HG03378 (cell line): ENCODE measurements at regions not wholly inside any gene's neighbourhood (a gene's known extent, or its start where the extent isn't known, plus 50 kb on each side); places are given as distances from the start of the nearest gene placed in this dataset.

Source experiments
- ATAC-seq: cut with Tn5 transposase; IDR thresholded peaks from one replicate; pipeline ENCODE4 v1.9.1; 2021; ENCODE audit warnings: mild to moderate bottlenecking, moderate library complexity; ENCODE audit not compliant: unreplicated experiment

GRCh38 chr1:95974586-95974985 lies 740.6 kb downstream of the RWDD3 start:
- ATAC-seq, result no peak

GRCh38 chr1:95982711-95983110 lies 738.9 kb upstream of the PTBP2 start:
- ATAC-seq, result no peak

- ATAC-seq, result no peak
Observed at GRCh38 chr1:95983831-95984230, 737.8 kb upstream of the PTBP2 start.

- no peak for ATAC-seq
Observed at GRCh38 chr1:95984798-95985374, 736.7 kb upstream of the PTBP2 start.

GRCh38 chr1:95990033-95990432 lies 731.6 kb upstream of the PTBP2 start:
- no peak for ATAC-seq

GRCh38 chr1:95991787-95992520 lies 729.6 kb upstream of the PTBP2 start:
- ATAC-seq, result no peak

- ATAC-seq, result no peak
Observed at GRCh38 chr1:95994643-95995042, 726.9 kb upstream of the PTBP2 start.

GRCh38 chr1:96002201-96002600 lies 719.4 kb upstream of the PTBP2 start:
- ATAC-seq, result no peak

GRCh38 chr1:96002969-96003964 lies 718.3 kb upstream of the PTBP2 start:
- ATAC-seq, result no peak

- no peak for ATAC-seq
Observed at GRCh38 chr1:96009831-96010434, 711.7 kb upstream of the PTBP2 start.

- no peak for ATAC-seq
Observed at GRCh38 chr1:96011606-96012005, 710.0 kb upstream of the PTBP2 start.

- ATAC-seq, result no peak
Observed at GRCh38 chr1:96016219-96016618, 705.4 kb upstream of the PTBP2 start.

- ATAC-seq, result no peak
Observed at GRCh38 chr1:96020378-96020777, 701.2 kb upstream of the PTBP2 start.

- no peak for ATAC-seq
Observed at GRCh38 chr1:96025062-96025461, 696.5 kb upstream of the PTBP2 start.

GRCh38 chr1:96028071-96028470 lies 693.5 kb upstream of the PTBP2 start:
- ATAC-seq, result no peak

GRCh38 chr1:96030312-96030711 lies 691.3 kb upstream of the PTBP2 start:
- no peak for ATAC-seq

- no peak for ATAC-seq
Observed at GRCh38 chr1:96034006-96034405, 687.6 kb upstream of the PTBP2 start.

- ATAC-seq, result no peak
Observed at GRCh38 chr1:96036763-96037162, 684.8 kb upstream of the PTBP2 start.

- no peak for ATAC-seq
Observed at GRCh38 chr1:96038636-96039035, 682.9 kb upstream of the PTBP2 start.

- ATAC-seq, result no peak
Observed at GRCh38 chr1:96039910-96040309, 681.7 kb upstream of the PTBP2 start.

- no peak for ATAC-seq
Observed at GRCh38 chr1:96041470-96041869, 680.1 kb upstream of the PTBP2 start.
